AG04450 (cell line): ENCODE measurements at regions not wholly inside any gene's neighbourhood (a gene's known extent, or its start where the extent isn't known, plus 50 kb on each side); places are given as distances from the start of the nearest gene placed in this dataset.

ENCODE experiments used
- CTCF ChIA-PET: fragments of 300-600, 350-600 bp; formaldehyde crosslinking; extraction: SDS; loops from one replicate; lab custom pipeline; 2022; ENCODE audit warnings: antibody characterized with exemption, inconsistent platforms; lab: Charles Lee
- POLR2A ChIA-PET: fragments of 350-600 bp; formaldehyde crosslinking; extraction: SDS; loops from one replicate; lab custom pipeline; 2021; ENCODE audit warnings: antibody characterized with exemption, inconsistent platforms; lab: Yijun Ruan, JAX
- DNase-seq: peaks from one replicate; pipeline ENCODE4 v3.0.0-alpha.2; 2011; ENCODE audit warnings: low read depth, low spot score
- H3K27ac ChIP-seq: one replicate; pipeline ENCODE4 v1.5.1; 2012; ENCODE audit warnings: low read depth, low read length, control low read depth
- H3K27me3 ChIP-seq: one replicate; pipeline ENCODE4 v1.6.0; 2012; ENCODE audit warnings: low read length; ENCODE audit not compliant: control insufficient read depth, insufficient read depth
- H3K4me3 ChIP-seq: 2 replicates; pipeline ENCODE4 v1.5.1; 2011; ENCODE audit warnings: mild to moderate bottlenecking, low read depth, low read length, control low read depth
- H3K9me3 ChIP-seq: 2 replicates; pipeline ENCODE4 v1.5.1; 2012; ENCODE audit warnings: low read length; ENCODE audit not compliant: control insufficient read depth, insufficient read depth
- TF ChIP-seq, protein P1 (sequence below): IDR thresholded peaks from 2 replicates; pipeline ENCODE4 v1.5.1; 2011; ENCODE audit warnings: low read depth, low read length, control low read depth, inconsistent platforms

GRCh38 chr20:21020659-21021471, 85.3 kb downstream of the LINC00237 start:
- TF ChIP-seq, protein P1, sequence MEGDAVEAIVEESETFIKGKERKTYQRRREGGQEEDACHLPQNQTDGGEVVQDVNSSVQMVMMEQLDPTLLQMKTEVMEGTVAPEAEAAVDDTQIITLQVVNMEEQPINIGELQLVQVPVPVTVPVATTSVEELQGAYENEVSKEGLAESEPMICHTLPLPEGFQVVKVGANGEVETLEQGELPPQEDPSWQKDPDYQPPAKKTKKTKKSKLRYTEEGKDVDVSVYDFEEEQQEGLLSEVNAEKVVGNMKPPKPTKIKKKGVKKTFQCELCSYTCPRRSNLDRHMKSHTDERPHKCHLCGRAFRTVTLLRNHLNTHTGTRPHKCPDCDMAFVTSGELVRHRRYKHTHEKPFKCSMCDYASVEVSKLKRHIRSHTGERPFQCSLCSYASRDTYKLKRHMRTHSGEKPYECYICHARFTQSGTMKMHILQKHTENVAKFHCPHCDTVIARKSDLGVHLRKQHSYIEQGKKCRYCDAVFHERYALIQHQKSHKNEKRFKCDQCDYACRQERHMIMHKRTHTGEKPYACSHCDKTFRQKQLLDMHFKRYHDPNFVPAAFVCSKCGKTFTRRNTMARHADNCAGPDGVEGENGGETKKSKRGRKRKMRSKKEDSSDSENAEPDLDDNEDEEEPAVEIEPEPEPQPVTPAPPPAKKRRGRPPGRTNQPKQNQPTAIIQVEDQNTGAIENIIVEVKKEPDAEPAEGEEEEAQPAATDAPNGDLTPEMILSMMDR = no peak
- DNase-seq = no peak
- no peaks in the 10 kb centered on the region for H3K27me3 ChIP-seq
- ChIA-PET POLR2A (no interaction called here), CTCF (no interaction called here)
- no peak overlapping the region for H3K27ac ChIP-seq
- peaks cover 4% of the 10 kb centered on the region; the same call in 1 of the 2 replicates for H3K9me3 ChIP-seq
- H3K4me3 ChIP-seq = no peak overlapping the region

- H3K27me3 ChIP-seq = no peaks in the 10 kb centered on the region
- TF ChIP-seq, protein P1 = no peak
- H3K9me3 ChIP-seq = peaks cover 4% of the 10 kb centered on the region; the same call in 1 of the 2 replicates
- no peak for DNase-seq
- H3K27ac ChIP-seq = no peak overlapping the region
- ChIA-PET POLR2A (no interaction called here), CTCF (no interaction called here)
- H3K4me3 ChIP-seq = no peak overlapping the region
Measured at GRCh38 chr20:21019814-21020658, 86.1 kb downstream of the LINC00237 start.

GRCh38 chr20:21019468-21019813, 86.7 kb downstream of the LINC00237 start:
- CTCF ChIA-PET = no interaction called here
- TF ChIP-seq, protein P1 = no peak
- no peak for DNase-seq
- peaks cover 4% of the 10 kb centered on the region; the same call in 1 of the 2 replicates for H3K9me3 ChIP-seq
- POLR2A ChIA-PET = no interaction called here
- H3K4me3 ChIP-seq = no peak overlapping the region
- no peak overlapping the region for H3K27ac ChIP-seq
- H3K27me3 ChIP-seq = no peaks in the 10 kb centered on the region

- ChIA-PET CTCF (no interaction called here), POLR2A (no interaction called here)
- Histone ChIP-seq H3K4me3 (no peak overlapping the region), H3K27ac (no peak overlapping the region), H3K9me3 (peaks cover 4% of the 10 kb centered on the region; the same call in 1 of the 2 replicates), H3K27me3 (no peaks in the 10 kb centered on the region)
- TF ChIP-seq, protein P1 = no peak
- DNase-seq = no peak
Measured at GRCh38 chr20:21018576-21018975, 87.6 kb downstream of the LINC00237 start.

DNA sequence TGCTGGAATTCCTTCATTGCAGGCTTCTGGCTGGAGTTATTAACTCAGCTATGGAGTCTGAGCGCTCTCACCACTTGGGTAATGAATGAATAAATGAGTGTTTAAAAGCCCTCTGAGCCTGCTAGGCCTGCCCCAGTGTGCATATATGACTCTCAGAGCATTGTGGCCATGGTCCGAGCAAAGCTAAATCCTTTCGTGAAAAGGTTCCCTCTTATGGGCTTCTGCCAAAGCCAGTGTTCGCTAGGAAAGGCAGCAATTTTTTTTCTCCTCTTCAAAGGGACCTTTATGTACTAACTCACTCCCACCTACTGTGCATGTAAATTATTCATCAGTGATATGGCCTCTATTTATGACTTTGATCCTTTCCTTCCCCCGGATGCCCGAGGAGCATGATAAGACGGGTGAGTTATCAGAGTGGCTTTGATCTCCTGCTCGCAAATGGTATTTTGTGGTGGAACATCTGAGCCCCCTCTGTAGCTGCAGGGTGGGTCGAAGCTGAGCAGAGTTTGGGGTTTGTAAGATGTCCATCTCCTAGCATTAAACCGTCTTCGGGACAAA, 88.6 kb downstream of the LINC00237 start:
- CTCF ChIA-PET = no interaction called here
- TF ChIP-seq, protein P1 = no peak

More for the DNA sequence above, 88.6 kb downstream of the LINC00237 start:
- Histone ChIP-seq H3K4me3 (no peak overlapping the region), H3K27ac (no peak overlapping the region), H3K27me3 (no peaks in the 10 kb centered on the region), H3K9me3 (peaks cover 4% of the 10 kb centered on the region)
- no peak for DNase-seq
- POLR2A ChIA-PET = no interaction called here
